ENCODE measurements at regions not wholly inside any gene's neighbourhood (a gene's known extent, or its start where the extent isn't known, plus 50 kb on each side); places are given as distances from the start of the nearest gene placed in this dataset.

- Histone ChIP-seq H3K4me3 (ENCODE audit: low read length) (no peak overlapping the region), H3K4me2 (ENCODE audit: low read length) (no peak overlapping the region), H4K20me1 (ENCODE audit: insufficient read depth, low read length) (no peaks in the 10 kb centered on the region), H3K9me3 (ENCODE audit: insufficient read depth, low read length) (no peaks in the 10 kb centered on the region), H3K79me2 (ENCODE audit: low read length) (no peaks in the 10 kb centered on the region), H2AFZ (ENCODE audit: low read depth, low read length) (no peak overlapping the region), H3K27me3 (ENCODE audit: low read depth, low read length) (no peaks in the 10 kb centered on the region), H3K27ac (ENCODE audit: low read length) (no peak overlapping the region), H3K36me3 (replicated peaks; ENCODE audit: low read depth, low read length) (no peaks in the 10 kb centered on the region), H3K4me1 (ENCODE audit: low read length) (no peaks in the 10 kb centered on the region), H3K9ac (ENCODE audit: low read length) (no peak overlapping the region)
- TF ChIP-seq CTCF (IDR thresholded peaks at IDR 0.05; ENCODE audit: low read depth, low read length) = no peak
Measured at GRCh38 chr5:20648981-20649380, 661.0 kb upstream of the CDH18 start.

- no peak overlapping the region for H3K4me2 ChIP-seq (ENCODE audit: low read length)
- no peak overlapping the region for H3K4me3 ChIP-seq (ENCODE audit: low read length)
Measured at GRCh38 chr5:20636686-20637085, 648.7 kb upstream of the CDH18 start.

GRCh38 chr5:20619591-20619990 lies 631.6 kb upstream of the CDH18 start:
- Histone ChIP-seq H3K9me3 (ENCODE audit: insufficient read depth, low read length) (no peaks in the 10 kb centered on the region), H3K4me1 (ENCODE audit: low read length) (no peaks in the 10 kb centered on the region), H3K36me3 (replicated peaks; ENCODE audit: low read depth, low read length) (no peaks in the 10 kb centered on the region), H3K4me3 (ENCODE audit: low read length) (no peak overlapping the region), H3K27ac (ENCODE audit: low read length) (no peak overlapping the region), H3K4me2 (ENCODE audit: low read length) (no peak overlapping the region), H2AFZ (ENCODE audit: low read depth, low read length) (no peak overlapping the region), H3K79me2 (ENCODE audit: low read length) (no peaks in the 10 kb centered on the region), H4K20me1 (ENCODE audit: insufficient read depth, low read length) (no peaks in the 10 kb centered on the region), H3K9ac (ENCODE audit: low read length) (no peak overlapping the region), H3K27me3 (ENCODE audit: low read depth, low read length) (no peaks in the 10 kb centered on the region)
- no peak for TF ChIP-seq CTCF (IDR thresholded peaks at IDR 0.05; ENCODE audit: low read depth, low read length)
- no peak for TF ChIP-seq EZH2phosphoT487 (IDR thresholded peaks at IDR 0.05; ENCODE audit: low read depth)

More at GRCh38 chr5:20636686-20637085, 648.7 kb upstream of the CDH18 start:
- no peaks in the 10 kb centered on the region for H3K9me3 ChIP-seq (ENCODE audit: insufficient read depth, low read length)
- no peaks in the 10 kb centered on the region for H4K20me1 ChIP-seq (ENCODE audit: insufficient read depth, low read length)
- H3K36me3 ChIP-seq (replicated peaks; ENCODE audit: low read depth, low read length) = no peaks in the 10 kb centered on the region
- no peak overlapping the region for H2AFZ ChIP-seq (ENCODE audit: low read depth, low read length)
- peaks cover 7% of the 10 kb centered on the region; the same call in 1 of the 2 replicates for H3K4me1 ChIP-seq (ENCODE audit: low read length)
- H3K27me3 ChIP-seq (ENCODE audit: low read depth, low read length) = no peaks in the 10 kb centered on the region
- no peak for TF ChIP-seq CTCF (IDR thresholded peaks at IDR 0.05; ENCODE audit: low read depth, low read length)
- no peak for TF ChIP-seq EZH2phosphoT487 (IDR thresholded peaks at IDR 0.05; ENCODE audit: low read depth)
- no peak overlapping the region for H3K9ac ChIP-seq (ENCODE audit: low read length)
- H3K27ac ChIP-seq (ENCODE audit: low read length) = no peak overlapping the region
- H3K79me2 ChIP-seq (ENCODE audit: low read length) = no peaks in the 10 kb centered on the region

GRCh38 chr5:20618340-20618739 lies 630.3 kb upstream of the CDH18 start:
- no peaks in the 10 kb centered on the region for H4K20me1 ChIP-seq (ENCODE audit: insufficient read depth, low read length)
- no peaks in the 10 kb centered on the region for H3K27me3 ChIP-seq (ENCODE audit: low read depth, low read length)
- no peak for TF ChIP-seq CTCF (IDR thresholded peaks at IDR 0.05; ENCODE audit: low read depth, low read length)
- no peak for TF ChIP-seq EZH2phosphoT487 (IDR thresholded peaks at IDR 0.05; ENCODE audit: low read depth)
- H3K4me1 ChIP-seq (ENCODE audit: low read length) = no peaks in the 10 kb centered on the region
- no peak overlapping the region for H3K4me3 ChIP-seq (ENCODE audit: low read length)
- H3K36me3 ChIP-seq (replicated peaks; ENCODE audit: low read depth, low read length) = no peaks in the 10 kb centered on the region
- no peaks in the 10 kb centered on the region for H3K9me3 ChIP-seq (ENCODE audit: insufficient read depth, low read length)
- H3K4me2 ChIP-seq (ENCODE audit: low read length) = no peak overlapping the region
- H2AFZ ChIP-seq (ENCODE audit: low read depth, low read length) = no peak overlapping the region
- no peaks in the 10 kb centered on the region for H3K79me2 ChIP-seq (ENCODE audit: low read length)
- no peak overlapping the region for H3K9ac ChIP-seq (ENCODE audit: low read length)
- H3K27ac ChIP-seq (ENCODE audit: low read length) = no peak overlapping the region
